ENCODE measurements at regions not wholly inside any gene's neighbourhood (a gene's known extent, or its start where the extent isn't known, plus 50 kb on each side); places are given as distances from the start of the nearest gene placed in this dataset.

- H3K27ac ChIP-seq: no peak overlapping the region
- no peak for DNase-seq (ENCODE audit: low read depth, low spot score)
Measured at GRCh38 chr6:102485480-102485879, 1092.0 kb downstream of the GRIK2 start.

GRCh38 chr6:102474041-102474807, 1080.7 kb downstream of the GRIK2 start:
- DNase-seq (ENCODE audit: low read depth, low spot score): no peak
- H3K27ac ChIP-seq: no peak overlapping the region

GRCh38 chr6:102458990-102459389, 1065.5 kb downstream of the GRIK2 start:
- DNase-seq (ENCODE audit: low read depth, low spot score): no peak
- H3K27ac ChIP-seq: no peak overlapping the region

- no peak overlapping the region for H3K27ac ChIP-seq
- no peak for DNase-seq (ENCODE audit: low read depth, low spot score)
Measured at GRCh38 chr6:102438171-102438570, 1044.7 kb downstream of the GRIK2 start.

GRCh38 chr6:102417368-102417998, 1024.0 kb downstream of the GRIK2 start:
- no peak for DNase-seq (ENCODE audit: low read depth, low spot score)

GRCh38 chr6:102415891-102416290, 1022.4 kb downstream of the GRIK2 start:
- no peak overlapping the region for H3K27ac ChIP-seq
- no peak for DNase-seq (ENCODE audit: low read depth, low spot score)

More at GRCh38 chr6:102417368-102417998, 1024.0 kb downstream of the GRIK2 start:
- H3K27ac ChIP-seq: no peak overlapping the region

GRCh38 chr6:102411796-102412195, 1018.3 kb downstream of the GRIK2 start:
- H3K27ac ChIP-seq: no peak overlapping the region
- DNase-seq (ENCODE audit: low read depth, low spot score): no peak

- no peak for DNase-seq (ENCODE audit: low read depth, low spot score)
- H3K27ac ChIP-seq: no peak overlapping the region
Measured at GRCh38 chr6:102407886-102408741, 1014.6 kb downstream of the GRIK2 start.

GRCh38 chr6:102405860-102406259, 1012.4 kb downstream of the GRIK2 start:
- no peak for DNase-seq (ENCODE audit: low read depth, low spot score)
- no peak overlapping the region for H3K27ac ChIP-seq

- H3K27ac ChIP-seq: no peak overlapping the region
- no peak for DNase-seq (ENCODE audit: low read depth, low spot score)
Measured at GRCh38 chr6:102402635-102403329, 1009.3 kb downstream of the GRIK2 start.

- DNase-seq (ENCODE audit: low read depth, low spot score): no peak
- H3K27ac ChIP-seq: peak overlapping the region; percentile 6
Measured at GRCh38 chr6:102398788-102399390, 1005.4 kb downstream of the GRIK2 start.

- DNase-seq (ENCODE audit: low read depth, low spot score): no peak
- no peak overlapping the region for H3K27ac ChIP-seq
Measured at GRCh38 chr6:102390541-102390940, 997.0 kb downstream of the GRIK2 start.

- no peak overlapping the region for H3K27ac ChIP-seq
- DNase-seq (ENCODE audit: low read depth, low spot score): no peak
Measured at GRCh38 chr6:102389994-102390393, 996.5 kb downstream of the GRIK2 start.

GRCh38 chr6:102387326-102388033, 994.0 kb downstream of the GRIK2 start:
- no peak for DNase-seq (ENCODE audit: low read depth, low spot score)
- peak overlapping the region; percentile 88 for H3K27ac ChIP-seq

GRCh38 chr6:102381203-102381602, 987.7 kb downstream of the GRIK2 start:
- no peak overlapping the region for H3K27ac ChIP-seq
- DNase-seq (ENCODE audit: low read depth, low spot score): no peak

GRCh38 chr6:102356170-102356569, 962.7 kb downstream of the GRIK2 start:
- no peak for DNase-seq (ENCODE audit: low read depth, low spot score)
- no peak overlapping the region for H3K27ac ChIP-seq

GRCh38 chr6:102355578-102355977, 962.1 kb downstream of the GRIK2 start:
- no peak for DNase-seq (ENCODE audit: low read depth, low spot score)
- H3K27ac ChIP-seq: no peak overlapping the region

GRCh38 chr6:102352552-102352951, 959.0 kb downstream of the GRIK2 start:
- no peak overlapping the region for H3K27ac ChIP-seq

GRCh38 chr6:102344769-102345168, 951.3 kb downstream of the GRIK2 start:
- DNase-seq (ENCODE audit: low read depth, low spot score): no peak
- no peak overlapping the region for H3K27ac ChIP-seq

More at GRCh38 chr6:102352552-102352951, 959.0 kb downstream of the GRIK2 start:
- no peak for DNase-seq (ENCODE audit: low read depth, low spot score)

Measured in epithelial cell of prostate (primary cell).